ENCODE measurements at regions not wholly inside any gene's neighbourhood (a gene's known extent, or its start where the extent isn't known, plus 50 kb on each side); places are given as distances from the start of the nearest gene placed in this dataset.

DNA sequence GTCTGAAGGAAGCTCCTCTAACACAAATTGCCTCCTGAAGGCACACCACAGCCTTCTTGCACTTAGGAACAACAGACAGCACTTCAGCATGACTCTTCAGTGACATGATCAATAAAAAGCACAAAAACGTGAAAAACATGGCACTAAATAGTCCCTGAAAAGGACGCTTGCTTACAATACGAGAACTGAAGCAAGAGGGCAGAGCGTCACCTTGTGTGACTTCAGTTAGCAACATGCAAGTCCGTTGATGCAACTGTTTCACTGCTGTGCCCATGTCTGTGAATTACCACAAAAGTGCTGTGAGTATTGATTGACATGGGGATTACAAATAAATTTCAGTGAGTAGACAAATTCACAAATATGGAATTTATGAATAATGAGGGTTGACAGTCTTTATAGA lies 219.9 kb upstream of the GAS1 start:
- Histone ChIP-seq H3K9me2 (ENCODE audit: insufficient read depth) (0 out of 2 replicates have a peak, but pooled peaks cover 3% of the 10 kb centered on the region), H2AFZ (no peak overlapping the region), H3K27ac (no peak overlapping the region), H4K20me1 (ENCODE audit: insufficient read depth) (no peaks in the 10 kb centered on the region), H3K27me3 (ENCODE audit: insufficient read depth, low read depth) (no peaks in the 10 kb centered on the region), H3K4me2 (no peak overlapping the region), H3K4me3 (no peak overlapping the region), H3K9me3 (ENCODE audit: insufficient read depth, low read depth) (no peaks in the 10 kb centered on the region), H3K79me2 (ENCODE audit: low read depth) (no peaks in the 10 kb centered on the region), H3K36me3 (ENCODE audit: low read depth) (no peaks in the 10 kb centered on the region), H3F3A (ENCODE audit: insufficient read depth, low read depth) (no peaks in the 10 kb centered on the region), H3K4me1 (replicated peaks; ENCODE audit: insufficient read depth) (no peaks in the 10 kb centered on the region)
- ChIA-PET POLR2A (ENCODE audit: unreplicated experiment) (no interaction called here), CTCF (no interaction called here)
- DNase-seq, result no peak
- no TSS peak for BruUV-seq (replicated peaks)
- intact Hi-C loops (cut with micrococcal nuclease; ENCODE audit: unreplicated experiment), result no loop called here
- TF ChIP-seq EZH2 (IDR thresholded peaks at IDR 0.05; ENCODE audit: low read depth), result no peak
- TF ChIP-seq, protein P1, sequence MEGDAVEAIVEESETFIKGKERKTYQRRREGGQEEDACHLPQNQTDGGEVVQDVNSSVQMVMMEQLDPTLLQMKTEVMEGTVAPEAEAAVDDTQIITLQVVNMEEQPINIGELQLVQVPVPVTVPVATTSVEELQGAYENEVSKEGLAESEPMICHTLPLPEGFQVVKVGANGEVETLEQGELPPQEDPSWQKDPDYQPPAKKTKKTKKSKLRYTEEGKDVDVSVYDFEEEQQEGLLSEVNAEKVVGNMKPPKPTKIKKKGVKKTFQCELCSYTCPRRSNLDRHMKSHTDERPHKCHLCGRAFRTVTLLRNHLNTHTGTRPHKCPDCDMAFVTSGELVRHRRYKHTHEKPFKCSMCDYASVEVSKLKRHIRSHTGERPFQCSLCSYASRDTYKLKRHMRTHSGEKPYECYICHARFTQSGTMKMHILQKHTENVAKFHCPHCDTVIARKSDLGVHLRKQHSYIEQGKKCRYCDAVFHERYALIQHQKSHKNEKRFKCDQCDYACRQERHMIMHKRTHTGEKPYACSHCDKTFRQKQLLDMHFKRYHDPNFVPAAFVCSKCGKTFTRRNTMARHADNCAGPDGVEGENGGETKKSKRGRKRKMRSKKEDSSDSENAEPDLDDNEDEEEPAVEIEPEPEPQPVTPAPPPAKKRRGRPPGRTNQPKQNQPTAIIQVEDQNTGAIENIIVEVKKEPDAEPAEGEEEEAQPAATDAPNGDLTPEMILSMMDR (conservative IDR thresholded peaks at IDR 0.05), result no peak

DNA sequence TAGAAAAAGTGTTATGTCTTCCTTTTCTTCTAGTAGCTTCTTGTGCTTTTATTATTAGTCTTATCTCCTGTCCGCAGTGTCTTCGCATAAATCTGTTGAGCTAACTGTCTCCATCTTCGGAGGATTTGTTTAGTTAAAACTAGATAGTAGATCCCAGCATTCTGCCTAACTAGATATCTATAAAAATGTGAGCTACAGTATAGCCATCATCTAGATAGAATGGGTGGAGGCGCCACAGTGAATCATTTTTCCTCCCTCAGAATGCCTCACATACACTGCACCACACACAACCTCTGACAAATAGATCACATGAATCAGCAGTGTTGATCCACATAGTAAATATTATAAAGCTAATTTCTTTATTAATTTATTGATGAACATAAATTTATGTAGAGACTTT lies 220.3 kb upstream of the GAS1 start:
- no peaks in the 10 kb centered on the region for H3K79me2 ChIP-seq (ENCODE audit: low read depth)
- H3K4me3 ChIP-seq, result no peak overlapping the region
- no peaks in the 10 kb centered on the region for H3K36me3 ChIP-seq (ENCODE audit: low read depth)
- no peak overlapping the region for H2AFZ ChIP-seq
- H3F3A ChIP-seq (ENCODE audit: insufficient read depth, low read depth), result no peaks in the 10 kb centered on the region
- intact Hi-C loops (cut with micrococcal nuclease; ENCODE audit: unreplicated experiment), result no loop called here
- no peak overlapping the region for H3K4me2 ChIP-seq
- H3K27me3 ChIP-seq (ENCODE audit: insufficient read depth, low read depth), result no peaks in the 10 kb centered on the region
- H3K4me1 ChIP-seq (replicated peaks; ENCODE audit: insufficient read depth), result no peaks in the 10 kb centered on the region
- no peak for DNase-seq
- 0 out of 2 replicates have a peak, but pooled peaks cover 3% of the 10 kb centered on the region for H3K9me2 ChIP-seq (ENCODE audit: insufficient read depth)
- ChIA-PET CTCF (interaction anchor here (0.6 kb wide), 1 partner anchor 1507 kb away, joined by 3 read pairs; no protein-coding TSS in a partner anchor), POLR2A (ENCODE audit: unreplicated experiment) (no interaction called here)
- BruUV-seq (replicated peaks), result no TSS peak
- no peaks in the 10 kb centered on the region for H3K9me3 ChIP-seq (ENCODE audit: insufficient read depth, low read depth)
- H3K27ac ChIP-seq, result no peak overlapping the region
- no peak for TF ChIP-seq EZH2 (IDR thresholded peaks at IDR 0.05; ENCODE audit: low read depth)
- TF ChIP-seq, protein P1 (conservative IDR thresholded peaks at IDR 0.05), result no peak
- no peaks in the 10 kb centered on the region for H4K20me1 ChIP-seq (ENCODE audit: insufficient read depth)

DNA sequence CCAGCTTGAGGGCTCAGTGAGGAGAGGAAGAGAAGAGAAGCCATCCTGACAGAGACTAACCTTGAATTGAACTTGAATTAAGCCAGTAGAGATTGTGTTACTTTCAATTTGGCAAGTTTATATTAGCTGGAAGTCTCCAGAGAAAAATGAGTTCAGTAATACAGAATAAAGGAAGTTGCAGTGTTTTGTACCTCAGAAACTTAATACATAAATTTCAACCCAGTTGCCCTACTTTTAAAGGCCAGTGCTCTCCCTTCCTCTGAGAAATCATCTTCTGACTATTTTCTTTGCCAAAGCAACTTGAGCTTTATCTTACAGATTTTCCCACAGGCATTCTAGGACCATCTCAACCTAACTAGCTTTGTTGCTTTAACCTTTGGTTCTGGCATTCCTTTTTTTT lies 231.0 kb upstream of the GAS1 start:
- ChIA-PET POLR2A (ENCODE audit: unreplicated experiment) (no interaction called here), CTCF (no interaction called here)
- no TSS peak for BruUV-seq (replicated peaks)
- Histone ChIP-seq H3K36me3 (ENCODE audit: low read depth) (no peaks in the 10 kb centered on the region), H3K4me1 (replicated peaks; ENCODE audit: insufficient read depth) (0 out of 2 replicates have a peak, but pooled peaks cover 4% of the 10 kb centered on the region), H3K4me3 (no peak overlapping the region), H3K27me3 (ENCODE audit: insufficient read depth, low read depth) (no peaks in the 10 kb centered on the region), H3K4me2 (no peak overlapping the region), H2AFZ (no peak overlapping the region), H3K9me3 (ENCODE audit: insufficient read depth, low read depth) (no peaks in the 10 kb centered on the region), H3K79me2 (ENCODE audit: low read depth) (no peaks in the 10 kb centered on the region), H3K27ac (no peak overlapping the region), H3K9me2 (ENCODE audit: insufficient read depth) (no peaks in the 10 kb centered on the region), H4K20me1 (ENCODE audit: insufficient read depth) (no peaks in the 10 kb centered on the region), H3F3A (ENCODE audit: insufficient read depth, low read depth) (no peaks in the 10 kb centered on the region)
- DNase-seq, result no peak
- intact Hi-C loops (cut with micrococcal nuclease; ENCODE audit: unreplicated experiment), result no loop called here
- TF ChIP-seq, protein P1 (conservative IDR thresholded peaks at IDR 0.05), result no peak
- no peak for TF ChIP-seq EZH2 (IDR thresholded peaks at IDR 0.05; ENCODE audit: low read depth)
